Renal cortical epithelial cell (primary cell): ENCODE measurements at regions not wholly inside any gene's neighbourhood (a gene's known extent, or its start where the extent isn't known, plus 50 kb on each side); places are given as distances from the start of the nearest gene placed in this dataset.
A peak's percentile ranks its signal among the peaks of the same experiment; 100 is the strongest.
"Not testable (repeated sequence)": the region's sequence is repeated elsewhere in the genome, so short reads cannot be mapped to it uniquely, and the experiment has no call there.

ENCODE experiments used
- DNase-seq: peaks from one replicate; pipeline ENCODE4 v3.0.0-alpha.2; 2011; ENCODE audit warnings: low read depth

DNA sequence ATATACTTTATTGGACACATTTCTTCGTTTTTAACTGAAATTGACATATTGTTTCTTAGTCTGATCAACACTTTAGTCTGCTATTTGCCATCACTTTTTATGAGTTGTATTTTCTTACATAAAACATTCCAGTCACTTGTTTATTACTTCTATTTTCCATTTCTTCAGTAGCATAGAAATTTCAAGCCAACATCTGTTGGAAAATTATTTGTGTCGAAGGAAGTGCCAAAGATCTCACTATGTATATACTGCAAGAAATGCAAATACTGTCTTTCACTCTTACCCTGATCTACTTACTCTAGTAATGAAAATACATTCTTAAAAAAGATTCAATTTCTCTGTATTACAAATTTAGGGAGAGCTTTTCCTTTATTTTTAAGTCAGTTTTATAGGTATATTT lies 105.9 kb downstream of the SLC17A6 start:
- no peak for DNase-seq

DNA sequence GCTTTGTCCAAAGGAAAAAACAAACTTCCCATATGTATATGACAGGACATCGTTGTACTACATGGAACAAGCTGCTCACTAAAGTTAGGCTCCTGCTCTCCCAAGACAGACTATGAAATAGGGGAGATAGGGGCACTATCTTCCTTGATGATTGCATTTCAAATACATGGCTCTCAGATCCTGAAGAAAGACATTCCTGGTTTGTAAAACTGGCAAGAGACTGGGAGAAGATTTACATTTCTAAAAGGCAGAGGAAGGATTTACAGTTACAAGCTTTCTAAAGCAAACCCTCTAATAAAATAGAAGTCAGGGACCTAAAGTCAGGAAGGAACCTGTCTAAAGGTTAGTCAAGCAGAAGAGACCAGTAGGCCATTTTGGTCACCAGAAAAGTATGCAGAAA lies 103.7 kb downstream of the SLC17A6 start:
- DNase-seq = no peak

GRCh38 chr11:22435582-22435981 lies 97.4 kb downstream of the SLC17A6 start:
- not testable (repeated sequence) for DNase-seq

- no peak for DNase-seq
Observed at GRCh38 chr11:22433517-22433916, 95.3 kb downstream of the SLC17A6 start.

GRCh38 chr11:22433094-22433455 lies 94.9 kb downstream of the SLC17A6 start:
- peak; percentile 11 for DNase-seq

DNA sequence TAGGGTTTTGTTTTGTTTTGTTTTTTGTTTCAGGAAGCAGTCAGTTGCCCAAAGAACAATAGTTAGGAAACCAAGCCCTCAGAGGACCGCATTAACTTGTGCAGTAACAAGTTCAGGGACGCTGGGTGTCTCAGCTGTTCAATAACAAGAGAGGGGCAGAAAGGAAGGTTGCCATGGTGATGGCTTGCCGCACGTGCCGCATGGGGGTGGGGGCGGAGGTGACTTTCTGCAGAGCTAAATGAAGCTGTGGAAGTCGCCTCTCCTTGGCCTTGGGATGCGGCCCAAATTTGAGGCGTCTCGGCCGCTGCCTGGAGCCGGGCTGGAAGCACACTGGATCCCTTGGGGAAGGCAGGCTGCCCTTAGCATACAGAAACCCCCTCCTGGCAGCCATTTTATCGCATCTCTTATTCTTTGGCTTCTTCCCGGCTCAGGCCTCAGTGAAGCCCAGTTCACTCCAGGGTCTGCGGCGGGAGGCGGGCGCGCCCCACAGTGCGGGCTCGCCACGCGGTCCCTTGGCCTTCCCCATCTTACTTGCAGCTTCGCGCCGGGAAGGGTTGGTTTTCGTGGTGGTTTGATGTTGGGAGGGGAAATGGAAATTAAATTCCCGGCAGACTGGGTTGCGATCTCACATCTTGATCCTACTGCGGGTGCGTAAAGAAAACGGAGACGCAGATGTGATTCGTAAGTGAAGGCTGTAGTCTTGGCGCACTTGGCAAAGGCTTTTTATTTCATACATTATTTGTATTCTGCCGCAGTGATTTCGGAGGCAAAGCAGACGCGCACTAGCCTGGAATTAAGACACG lies 94.3 kb downstream of the SLC17A6 start:
- DNase-seq = peak; percentile 21

- no peak for DNase-seq
Observed at GRCh38 chr11:22431106-22431505, 92.9 kb downstream of the SLC17A6 start.

DNA sequence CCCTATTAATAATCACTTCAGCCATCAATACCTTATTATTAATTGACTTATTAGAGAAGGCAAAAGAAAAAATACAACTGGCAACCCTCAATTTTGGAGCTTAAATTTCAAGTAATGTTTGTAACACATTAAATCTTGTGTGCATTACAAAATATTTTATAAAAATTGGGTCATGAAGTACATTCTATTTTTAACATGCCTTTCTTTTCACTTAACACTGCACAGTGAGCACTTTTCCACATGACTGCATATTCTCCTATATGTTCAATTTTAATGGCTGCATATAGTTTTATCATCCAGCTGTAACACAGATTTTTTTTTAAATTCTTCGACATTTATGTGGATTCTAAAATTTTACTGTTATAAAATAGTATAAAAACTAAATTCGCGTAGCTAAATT lies 92.5 kb downstream of the SLC17A6 start:
- no peak for DNase-seq

DNA sequence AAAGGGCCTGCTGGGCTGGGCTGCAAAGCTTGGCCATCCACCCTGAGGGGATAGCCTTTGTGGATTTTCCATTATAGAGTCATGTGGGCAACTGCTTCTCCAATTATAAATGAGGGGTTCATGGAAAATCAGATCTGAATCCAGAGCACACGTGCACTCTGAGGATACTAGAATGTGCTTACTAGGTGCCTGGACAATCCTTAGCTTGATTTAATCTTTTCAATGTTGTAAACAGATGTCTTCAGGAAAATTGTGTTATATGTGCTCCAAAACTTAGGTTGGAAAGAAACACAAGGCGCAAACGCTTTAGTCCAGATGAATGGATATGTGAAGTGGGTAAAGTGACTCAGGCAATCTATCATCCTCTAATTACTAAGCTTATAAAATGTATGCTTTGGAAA lies 92.0 kb downstream of the SLC17A6 start:
- DNase-seq = no peak
